Endothelial cell of umbilical vein (primary cell): ENCODE measurements at regions not wholly inside any gene's neighbourhood (a gene's known extent, or its start where the extent isn't known, plus 50 kb on each side); places are given as distances from the start of the nearest gene placed in this dataset.

Experiments
- CTCF ChIP-seq, 2 donors: IDR thresholded peaks; 1 replicate in 1 of 2; 2 replicates in 1 of 2; pipeline ENCODE4 v1.5.1; 2011; ENCODE audit warnings: low read length in 2 of 2, mild to moderate bottlenecking in 2 of 2, moderate library complexity in 2 of 2, control low read depth in 1 of 2, inconsistent platforms in 1 of 2, low read depth in 1 of 2; ENCODE audit not compliant: insufficient read depth in 1 of 2; ENCODE audit errors: extremely low read depth in 1 of 2
- EZH2 ChIP-seq: IDR thresholded peaks from 2 replicates; pipeline ENCODE4 v1.6.1; 2012; ENCODE audit warnings: borderline replicate concordance, low read depth, mild to moderate bottlenecking, moderate library complexity, low read length, inconsistent platforms; ENCODE audit not compliant: severe bottlenecking
- JUN ChIP-seq: IDR thresholded peaks from 2 replicates; pipeline ENCODE4 v1.6.1; 2011; ENCODE audit warnings: borderline replicate concordance, low read depth; ENCODE audit not compliant: insufficient read length, insufficient read depth
- MAX ChIP-seq: IDR thresholded peaks from 2 replicates; pipeline ENCODE4 v1.6.1; 2011; ENCODE audit not compliant: insufficient read depth, insufficient read length
- MYC ChIP-seq: IDR thresholded peaks from one replicate; pipeline ENCODE4 v1.6.1; 2011; ENCODE audit warnings: mild to moderate bottlenecking, low read depth, low read length
- POLR2A ChIP-seq: IDR thresholded peaks from 2 replicates; pipeline ENCODE4 v1.6.1; 2012; ENCODE audit warnings: low read depth, mild to moderate bottlenecking, control low read depth, low read length
- POLR2AphosphoS5 ChIP-seq: IDR thresholded peaks from 2 replicates; pipeline ENCODE4 v1.6.1; 2012; ENCODE audit warnings: low read depth, mild to moderate bottlenecking, control low read depth, low read length, moderate library complexity; ENCODE audit not compliant: insufficient read depth

GRCh38 chr3:139104062-139104461 is 59.4 kb upstream of the PRR23C start:
- no peak for TF ChIP-seq JUN
- no peak for TF ChIP-seq CTCF (IDR thresholded peaks at IDR 0.05; ENCODE audit: extremely low read depth in 1 of 2, insufficient read depth in 1 of 2, low read depth in 1 of 2, low read length in 2 of 2)
- no peak for TF ChIP-seq POLR2A
- no peak for TF ChIP-seq POLR2AphosphoS5
- no peak for TF ChIP-seq MAX
- no peak for TF ChIP-seq EZH2
- TF ChIP-seq MYC, result no peak
